K562 (cell line): ENCODE measurements at regions not wholly inside any gene's neighbourhood (a gene's known extent, or its start where the extent isn't known, plus 50 kb on each side); places are given as distances from the start of the nearest gene placed in this dataset.

Source experiments
- BRF2 ChIP-seq: IDR thresholded peaks from 3 replicates; pipeline ENCODE4 v1.6.1; 2011; ENCODE audit warnings: borderline replicate concordance, mild to moderate bottlenecking; ENCODE audit not compliant: insufficient read length, insufficient read depth
- CEBPZ ChIP-seq: fragments of 150-350 bp; IDR thresholded peaks from 2 replicates; pipeline ENCODE4 v1.6.1; 2014; ENCODE audit warnings: low read depth, mild to moderate bottlenecking, low read length, borderline replicate concordance
- JUN ChIP-seq, 2 experiments: sonication (generic) in 1 of 2; formaldehyde crosslinking in 1 of 2; IDR thresholded peaks; 2 replicates each; pipeline versions ENCODE4 v1.6.1 to v1.8.0; 2012 to 2022; ENCODE audit warnings: borderline replicate concordance in 2 of 2, mild to moderate bottlenecking in 2 of 2, improper control_type of control experiment in 1 of 2, low read depth in 1 of 2, low read length in 1 of 2, missing genetic modification reagents in 1 of 2
- NRF1 ChIP-seq, 2 experiments: fragments of 450-650 bp; IDR thresholded peaks in 1 of 2; conservative IDR thresholded peaks in 1 of 2; 2 replicates each; pipeline ENCODE4 v1.6.1; 2014; ENCODE audit warnings: mild to moderate bottlenecking in 2 of 2
- ZFX ChIP-seq: sonication (generic); formaldehyde crosslinking; IDR thresholded peaks from 2 replicates; pipeline ENCODE4 v1.8.0; 2022; ENCODE audit warnings: mild to moderate bottlenecking, missing genetic modification reagents, moderate library complexity
- ZNF318 ChIP-seq, 2 experiments: fragments of 450-650 bp; IDR thresholded peaks; 2 replicates each; pipeline ENCODE4 v1.6.1; 2016; ENCODE audit warnings: mild to moderate bottlenecking in 2 of 2, borderline replicate concordance in 1 of 2, low read depth in 1 of 2, moderate library complexity in 1 of 2

- no peak for TF ChIP-seq BRF2
- TF ChIP-seq CEBPZ = no peak
- TF ChIP-seq ZFX (CRISPR knock-in tag) = no peak
- no peak for TF ChIP-seq NRF1 (conservative IDR thresholded peaks at IDR 0.05 in 1 of 2, IDR thresholded peaks at IDR 0.05 in 1 of 2)
- TF ChIP-seq ZNF318 (IDR thresholded peaks at IDR 0.05; ENCODE audit: borderline replicate concordance in 1 of 2, low read depth in 1 of 2) = no peak
- no peak for TF ChIP-seq JUN (IDR thresholded peaks at IDR 0.05; ENCODE audit: borderline replicate concordance, low read depth, low read length)
- no peak for TF ChIP-seq JUN (CRISPR knock-in tag; IDR thresholded peaks at IDR 0.05; ENCODE audit: borderline replicate concordance)
These were observed 182.3 kb upstream of the PLEKHG7 start for GRCh38 chr12:92520511-92520910.
